ENCODE measurements at regions not wholly inside any gene's neighbourhood (a gene's known extent, or its start where the extent isn't known, plus 50 kb on each side); places are given as distances from the start of the nearest gene placed in this dataset.

DNA sequence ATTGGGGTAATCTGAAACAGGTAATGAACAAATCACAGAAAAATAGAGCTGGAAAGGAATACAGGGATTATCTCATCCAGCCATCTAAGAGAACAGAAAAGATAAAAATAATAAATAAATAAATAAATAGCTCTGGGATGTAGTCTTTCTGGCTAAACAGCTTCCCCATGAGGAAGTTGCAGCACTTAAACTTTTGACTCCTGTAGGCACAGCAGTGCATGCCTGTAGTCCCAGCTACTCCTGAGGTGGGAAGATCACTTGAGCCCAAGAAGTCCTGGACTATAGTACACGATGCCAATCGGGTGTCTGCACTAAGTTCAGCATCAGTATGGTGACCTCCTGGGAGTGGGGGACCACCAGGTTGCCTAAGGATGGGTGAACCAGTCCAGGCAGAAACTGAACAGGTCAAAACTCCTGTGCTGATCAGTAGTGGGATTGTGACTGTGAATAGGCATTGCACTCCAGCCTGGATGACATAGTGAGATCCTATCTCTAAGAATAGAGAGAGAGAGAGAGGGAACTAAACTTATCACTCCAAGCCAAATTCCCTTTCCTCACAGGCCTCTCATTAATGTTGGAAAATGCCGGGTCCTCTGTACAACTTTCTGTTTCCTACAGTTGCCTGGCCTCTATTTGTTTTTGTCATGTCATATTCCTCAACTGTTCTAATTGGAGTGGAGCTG lies 61.7 kb upstream of the CDK13 start:
- DNase-seq (ENCODE audit: low spot score) = no peak

DNA sequence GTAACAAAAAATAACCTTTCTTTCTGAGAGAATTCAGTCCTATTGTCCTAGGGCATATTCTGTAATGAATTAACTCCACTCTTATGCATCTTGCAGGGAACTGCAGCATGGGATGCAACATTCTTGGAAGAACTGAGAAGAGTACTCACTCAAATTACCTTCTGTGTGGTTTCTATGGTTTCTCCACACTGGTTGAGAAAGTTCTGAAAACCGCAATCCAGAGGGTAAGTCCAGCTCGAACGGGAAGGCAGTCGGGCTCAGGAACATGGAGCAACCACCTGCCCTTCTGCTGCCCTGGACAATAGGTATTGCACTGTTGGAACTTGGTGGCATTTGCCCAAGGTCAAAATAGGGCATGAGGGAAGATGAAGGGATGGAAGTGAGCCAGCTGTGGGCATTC lies 59.6 kb upstream of the CDK13 start:
- DNase-seq (ENCODE audit: low spot score) = no peak

DNA sequence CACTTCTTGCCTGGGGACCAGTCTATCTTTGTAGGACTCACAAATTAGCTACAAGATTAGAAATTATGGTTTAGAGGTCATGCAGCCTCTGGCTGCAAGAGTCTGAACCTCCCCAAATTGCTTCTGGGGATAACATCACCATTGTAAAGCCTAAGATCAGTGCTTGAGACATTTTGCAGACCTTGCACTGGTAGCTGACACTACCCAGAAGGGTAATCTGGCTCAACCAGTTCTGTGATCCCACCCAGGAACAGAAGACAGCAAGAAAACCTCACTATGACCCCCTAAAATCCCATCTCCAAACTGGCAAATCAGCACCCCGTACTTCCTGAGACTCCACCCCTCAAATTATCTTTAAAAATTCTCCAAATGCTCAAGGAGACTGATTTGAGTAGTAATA lies 58.2 kb upstream of the CDK13 start:
- no peak for DNase-seq (ENCODE audit: low spot score)

GRCh38 chr7:39892361-39892760 lies 57.7 kb upstream of the CDK13 start:
- no peak for DNase-seq (ENCODE audit: low spot score)

DNA sequence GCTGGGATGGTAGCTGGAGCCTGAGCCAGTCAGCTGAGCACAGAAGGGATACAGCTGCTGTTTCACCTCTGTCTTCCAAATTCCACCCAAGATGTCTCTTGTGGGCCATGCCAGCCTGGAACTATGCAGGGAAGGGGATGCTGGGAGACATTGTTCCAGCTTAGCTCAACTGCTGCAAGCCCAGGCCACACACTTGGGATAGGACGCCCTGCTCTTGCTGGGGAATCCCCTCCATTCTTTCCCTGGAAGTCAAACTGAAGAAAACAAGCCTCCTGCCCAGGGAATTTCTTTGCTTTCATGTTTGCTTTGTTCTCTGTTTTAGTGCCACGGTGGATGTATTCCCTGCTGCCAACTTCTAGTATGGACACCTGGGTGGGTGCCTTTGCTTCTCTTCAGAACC lies 55.2 kb upstream of the CDK13 start:
- DNase-seq (ENCODE audit: low spot score) = no peak

- DNase-seq (ENCODE audit: low spot score) = no peak
Observed at GRCh38 chr7:39896840-39897239, 53.2 kb upstream of the CDK13 start.

GRCh38 chr7:39898867-39899266 lies 51.2 kb upstream of the CDK13 start:
- no peak for DNase-seq (ENCODE audit: low spot score)

Measured in NAMALWA (cell line).